ENCODE measurements at regions not wholly inside any gene's neighbourhood (a gene's known extent, or its start where the extent isn't known, plus 50 kb on each side); places are given as distances from the start of the nearest gene placed in this dataset.

GRCh38 chr6:128767705-128768104 is 115.2 kb upstream of the LAMA2 start:
- no peak for DNase-seq (ENCODE audit: low read depth, low spot score)
- Histone ChIP-seq H3K36me3 (ENCODE audit: control insufficient read depth, insufficient read depth, low read length) (no peaks in the 10 kb centered on the region), H3K27me3 (ENCODE audit: control insufficient read depth, insufficient read depth, low read length) (no peaks in the 10 kb centered on the region), H3K27ac (ENCODE audit: low read length) (no peak overlapping the region), H3K4me3 (ENCODE audit: low read depth in 2 of 2, low read length in 2 of 2) (no peak overlapping the region), H3K4me1 (ENCODE audit: control insufficient read depth, insufficient read depth, low read length) (no peaks in the 10 kb centered on the region), H3K9me3 (ENCODE audit: control insufficient read depth, insufficient read depth, low read depth, low read length) (no peaks in the 10 kb centered on the region)
- intact Hi-C loops (cut with micrococcal nuclease; ENCODE audit: unreplicated experiment) (no loop called here), in situ Hi-C loops (cut with HindIII; ENCODE audit: low pct_unique_long_range_greater_than_20kb, low sequenced_read_pairs) (no loop called here)
- POLR2A ChIA-PET, result no interaction called here
- CTCF ChIA-PET, result no interaction called here
- BruUV-seq (replicated peaks), result no TSS peak
- ATAC-seq, result no peak
- TF ChIP-seq, protein P1, sequence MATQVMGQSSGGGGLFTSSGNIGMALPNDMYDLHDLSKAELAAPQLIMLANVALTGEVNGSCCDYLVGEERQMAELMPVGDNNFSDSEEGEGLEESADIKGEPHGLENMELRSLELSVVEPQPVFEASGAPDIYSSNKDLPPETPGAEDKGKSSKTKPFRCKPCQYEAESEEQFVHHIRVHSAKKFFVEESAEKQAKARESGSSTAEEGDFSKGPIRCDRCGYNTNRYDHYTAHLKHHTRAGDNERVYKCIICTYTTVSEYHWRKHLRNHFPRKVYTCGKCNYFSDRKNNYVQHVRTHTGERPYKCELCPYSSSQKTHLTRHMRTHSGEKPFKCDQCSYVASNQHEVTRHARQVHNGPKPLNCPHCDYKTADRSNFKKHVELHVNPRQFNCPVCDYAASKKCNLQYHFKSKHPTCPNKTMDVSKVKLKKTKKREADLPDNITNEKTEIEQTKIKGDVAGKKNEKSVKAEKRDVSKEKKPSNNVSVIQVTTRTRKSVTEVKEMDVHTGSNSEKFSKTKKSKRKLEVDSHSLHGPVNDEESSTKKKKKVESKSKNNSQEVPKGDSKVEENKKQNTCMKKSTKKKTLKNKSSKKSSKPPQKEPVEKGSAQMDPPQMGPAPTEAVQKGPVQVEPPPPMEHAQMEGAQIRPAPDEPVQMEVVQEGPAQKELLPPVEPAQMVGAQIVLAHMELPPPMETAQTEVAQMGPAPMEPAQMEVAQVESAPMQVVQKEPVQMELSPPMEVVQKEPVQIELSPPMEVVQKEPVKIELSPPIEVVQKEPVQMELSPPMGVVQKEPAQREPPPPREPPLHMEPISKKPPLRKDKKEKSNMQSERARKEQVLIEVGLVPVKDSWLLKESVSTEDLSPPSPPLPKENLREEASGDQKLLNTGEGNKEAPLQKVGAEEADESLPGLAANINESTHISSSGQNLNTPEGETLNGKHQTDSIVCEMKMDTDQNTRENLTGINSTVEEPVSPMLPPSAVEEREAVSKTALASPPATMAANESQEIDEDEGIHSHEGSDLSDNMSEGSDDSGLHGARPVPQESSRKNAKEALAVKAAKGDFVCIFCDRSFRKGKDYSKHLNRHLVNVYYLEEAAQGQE (IDR thresholded peaks at IDR 0.05; ENCODE audit: insufficient read depth in 1 of 2, low read depth in 2 of 2, low read length in 1 of 2), result no peak
- TF ChIP-seq SIN3A (IDR thresholded peaks at IDR 0.05; ENCODE audit: borderline replicate concordance, insufficient read depth, low read depth, low read length), result no peak
- TF ChIP-seq CTCF (IDR thresholded peaks at IDR 0.05), result no peak
- no peak for TF ChIP-seq POLR2AphosphoS5 (IDR thresholded peaks at IDR 0.05; ENCODE audit: low read depth, low read length)
- no peak for TF ChIP-seq TCF7L2 (IDR thresholded peaks at IDR 0.05; ENCODE audit: low read depth, low read length)

GRCh38 chr6:128767150-128767549 is 115.8 kb upstream of the LAMA2 start:
- CTCF ChIA-PET, result no interaction called here
- no peak for ATAC-seq

More at GRCh38 chr6:128767150-128767549, 115.8 kb upstream of the LAMA2 start:
- no peak overlapping the region for H3K27ac ChIP-seq (ENCODE audit: low read length)
- H3K9me3 ChIP-seq (ENCODE audit: control insufficient read depth, insufficient read depth, low read depth, low read length), result no peaks in the 10 kb centered on the region
- intact Hi-C loops (cut with micrococcal nuclease; ENCODE audit: unreplicated experiment), result no loop called here
- in situ Hi-C loops (cut with HindIII; ENCODE audit: low pct_unique_long_range_greater_than_20kb, low sequenced_read_pairs), result no loop called here
- TF ChIP-seq CTCF (IDR thresholded peaks at IDR 0.05) (no peak), SIN3A (IDR thresholded peaks at IDR 0.05; ENCODE audit: borderline replicate concordance, insufficient read depth, low read depth, low read length) (no peak), TCF7L2 (IDR thresholded peaks at IDR 0.05; ENCODE audit: low read depth, low read length) (no peak), POLR2AphosphoS5 (IDR thresholded peaks at IDR 0.05; ENCODE audit: low read depth, low read length) (no peak)
- TF ChIP-seq, protein P1 (IDR thresholded peaks at IDR 0.05; ENCODE audit: insufficient read depth in 1 of 2, low read depth in 2 of 2, low read length in 1 of 2), result no peak
- DNase-seq (ENCODE audit: low read depth, low spot score), result no peak
- POLR2A ChIA-PET, result no interaction called here
- H3K4me3 ChIP-seq (ENCODE audit: low read depth in 2 of 2, low read length in 2 of 2), result no peak overlapping the region
- no peaks in the 10 kb centered on the region for H3K27me3 ChIP-seq (ENCODE audit: control insufficient read depth, insufficient read depth, low read length)
- H3K4me1 ChIP-seq (ENCODE audit: control insufficient read depth, insufficient read depth, low read length), result no peaks in the 10 kb centered on the region
- BruUV-seq (replicated peaks), result no TSS peak
- no peaks in the 10 kb centered on the region for H3K36me3 ChIP-seq (ENCODE audit: control insufficient read depth, insufficient read depth, low read length)

All from Panc1 (cell line).